ENCODE measurements at regions not wholly inside any gene's neighbourhood (a gene's known extent, or its start where the extent isn't known, plus 50 kb on each side); places are given as distances from the start of the nearest gene placed in this dataset.

- H3K4me3 ChIP-seq (ENCODE audit: low read depth, low read length): no peak overlapping the region
- Mint-ChIP-seq H3K36me3 (ENCODE audit: insufficient read depth, unreplicated experiment) (no peaks in the 10 kb centered on the region), H3K9me3 (ENCODE audit: unreplicated experiment) (no peaks in the 10 kb centered on the region), H3K27me3 (ENCODE audit: insufficient read depth, unreplicated experiment) (no peaks in the 10 kb centered on the region), H3K4me1 (ENCODE audit: low read depth, unreplicated experiment) (no peaks in the 10 kb centered on the region), H3K4me3 (ENCODE audit: unreplicated experiment) (no peak overlapping the region), H3K27ac (ENCODE audit: unreplicated experiment) (no peak overlapping the region)
- ChIA-PET POLR2A (no interaction called here), CTCF (no interaction called here)
- no peak for TF ChIP-seq CTCF (IDR thresholded peaks at IDR 0.05; ENCODE audit: insufficient read depth in 1 of 2, low read depth in 1 of 2, low read length in 1 of 2, severe bottlenecking in 1 of 2, unreplicated experiment in 1 of 2)
- no peaks in the 10 kb centered on the region for H3K27me3 ChIP-seq (replicated peaks; ENCODE audit: control insufficient read depth, insufficient read depth, low read length)
- BruUV-seq (replicated peaks): no TSS peak
- DNase-seq: no peak
- no peaks in the 10 kb centered on the region for H3K4me1 ChIP-seq
- H3K9me3 ChIP-seq: no peaks in the 10 kb centered on the region
- no peaks in the 10 kb centered on the region for H3K36me3 ChIP-seq (ENCODE audit: control insufficient read depth, insufficient read depth, low read length)
- intact Hi-C loops (cut with micrococcal nuclease; ENCODE audit: unreplicated experiment): no loop called here
Measured at GRCh38 chr4:170721812-170722373, 632.1 kb upstream of the AADAT start.

- H3K9me3 ChIP-seq: no peaks in the 10 kb centered on the region
- no peak overlapping the region for H3K4me3 ChIP-seq (ENCODE audit: low read depth, low read length)
- Mint-ChIP-seq H3K9me3 (ENCODE audit: unreplicated experiment) (no peaks in the 10 kb centered on the region), H3K4me3 (ENCODE audit: unreplicated experiment) (no peak overlapping the region), H3K27ac (ENCODE audit: unreplicated experiment) (no peak overlapping the region), H3K27me3 (ENCODE audit: insufficient read depth, unreplicated experiment) (no peaks in the 10 kb centered on the region), H3K4me1 (ENCODE audit: low read depth, unreplicated experiment) (no peaks in the 10 kb centered on the region), H3K36me3 (ENCODE audit: insufficient read depth, unreplicated experiment) (no peaks in the 10 kb centered on the region)
- no peaks in the 10 kb centered on the region for H3K27me3 ChIP-seq (replicated peaks; ENCODE audit: control insufficient read depth, insufficient read depth, low read length)
- BruUV-seq (replicated peaks): no TSS peak
- intact Hi-C loops (cut with micrococcal nuclease; ENCODE audit: unreplicated experiment): no loop called here
- POLR2A ChIA-PET: no interaction called here
- no peak for DNase-seq
- no peaks in the 10 kb centered on the region for H3K36me3 ChIP-seq (ENCODE audit: control insufficient read depth, insufficient read depth, low read length)
- no peak for TF ChIP-seq CTCF (IDR thresholded peaks at IDR 0.05; ENCODE audit: insufficient read depth in 1 of 2, low read depth in 1 of 2, low read length in 1 of 2, severe bottlenecking in 1 of 2, unreplicated experiment in 1 of 2)
- no peaks in the 10 kb centered on the region for H3K4me1 ChIP-seq
- CTCF ChIA-PET: interaction anchor here (0.6 kb wide), 1 partner anchor 833 kb away, joined by 3 read pairs; no protein-coding TSS in a partner anchor
Measured at GRCh38 chr4:170716868-170717267, 627.1 kb upstream of the AADAT start.

GRCh38 chr4:170705907-170706306, 616.2 kb upstream of the AADAT start:
- CTCF ChIA-PET: no interaction called here
- H3K36me3 ChIP-seq (ENCODE audit: control insufficient read depth, insufficient read depth, low read length): no peaks in the 10 kb centered on the region
- no peaks in the 10 kb centered on the region for H3K4me1 ChIP-seq
- H3K27me3 ChIP-seq (replicated peaks; ENCODE audit: control insufficient read depth, insufficient read depth, low read length): no peaks in the 10 kb centered on the region
- Mint-ChIP-seq H3K27me3 (ENCODE audit: insufficient read depth, unreplicated experiment) (no peaks in the 10 kb centered on the region), H3K4me3 (ENCODE audit: unreplicated experiment) (no peak overlapping the region), H3K4me1 (ENCODE audit: low read depth, unreplicated experiment) (no peaks in the 10 kb centered on the region), H3K27ac (ENCODE audit: unreplicated experiment) (no peak overlapping the region), H3K36me3 (ENCODE audit: insufficient read depth, unreplicated experiment) (no peaks in the 10 kb centered on the region), H3K9me3 (ENCODE audit: unreplicated experiment) (no peaks in the 10 kb centered on the region)
- intact Hi-C loops (cut with micrococcal nuclease; ENCODE audit: unreplicated experiment): no loop called here
- no peak for DNase-seq
- no peak overlapping the region for H3K4me3 ChIP-seq (ENCODE audit: low read depth, low read length)
- BruUV-seq (replicated peaks): no TSS peak
- no peaks in the 10 kb centered on the region for H3K9me3 ChIP-seq
- POLR2A ChIA-PET: no interaction called here
- TF ChIP-seq CTCF (IDR thresholded peaks at IDR 0.05; ENCODE audit: insufficient read depth in 1 of 2, low read depth in 1 of 2, low read length in 1 of 2, severe bottlenecking in 1 of 2, unreplicated experiment in 1 of 2): no peak
